Ovary (tissue), 7 donors: ENCODE measurements at regions not wholly inside any gene's neighbourhood (a gene's known extent, or its start where the extent isn't known, plus 50 kb on each side); places are given as distances from the start of the nearest gene placed in this dataset.

Source experiments
- DNase-seq, 5 donors: peaks; one replicate each; pipeline ENCODE4 v3.0.0-alpha.2; 2019 to 2020
- H3K27ac ChIP-seq, 2 donors: fragments of 200-600 bp; one replicate each; pipeline versions ENCODE4 v1.5.1 to v1.8.0; 2019 to 2022
- H3K27me3 ChIP-seq: fragments of 200-600 bp; one replicate; pipeline ENCODE4 v1.8.0; 2022
- H3K36me3 ChIP-seq: fragments of 200-600 bp; sonication (generic); one replicate; pipeline ENCODE4 v1.5.1; 2019
- H3K4me1 ChIP-seq: one replicate; pipeline ENCODE4 v1.8.1; 2013; ENCODE audit warnings: mild to moderate bottlenecking, moderate library complexity; ENCODE audit not compliant: insufficient read depth
- H3K4me3 ChIP-seq: fragments of 200-600 bp; sonication (generic); one replicate; pipeline ENCODE4 v1.5.1; 2017
- H3K9me3 ChIP-seq, 2 donors: fragments of 200-600 bp in 1 of 2; sonication (generic) in 1 of 2; one replicate each; pipeline versions ENCODE4 v1.5.1 to v1.8.1; 2013 to 2019; ENCODE audit warnings: mild to moderate bottlenecking in 1 of 2, moderate library complexity in 1 of 2
- EP300 ChIP-seq: sonication (generic); formaldehyde crosslinking; IDR thresholded peaks from one replicate; pipeline ENCODE4 v1.6.1; 2017; ENCODE audit warnings: antibody characterized with exemption
- POLR2A ChIP-seq: fragments of 450-650 bp; IDR thresholded peaks from one replicate; pipeline ENCODE4 v1.6.1; 2017; ENCODE audit warnings: antibody characterized with exemption, mild to moderate bottlenecking, moderate library complexity
- WGBS, 3 donors: extraction: QIAGEN DNeasy Blood & Tissue Kit in 1 of 3; methylation state at CpG; one replicate each; pipeline versions ENCODE4 v1.1.5 to v1.1.7; 2013 to 2017; 5-methylcytosine and 5-hydroxymethylcytosine counted together
- intact Hi-C, 4 donors: fragments of 100-400 bp; cut with DNase I; formaldehyde crosslinking; loops; one replicate each; pipeline versions ENCODE4 v1.11.0 to v1.15.1; 2022 to 2023
- TF ChIP-seq, protein P1 (sequence below), 3 donors: fragments of 450-650 bp in 2 of 3; fragments of 200-600 bp in 1 of 3; IDR thresholded peaks; one replicate each; pipeline versions ENCODE4 v1.5.1 to v1.8.0; 2016 to 2022; ENCODE audit warnings: antibody characterized with exemption in 3 of 3, mild to moderate bottlenecking in 1 of 3
- donor health status: DM: no; HTN: no; CAD: no; lungs with moderate emphysema.
- donor health status: DM: no; HTN: no; CAD: no.
- donor health status: Bipolar disorder and iron deficiency.
- donor health status: DM: no; HTN: no; CAD: no.
- donor health status: DM: yes; HTN: yes; CAD: no.

DNA sequence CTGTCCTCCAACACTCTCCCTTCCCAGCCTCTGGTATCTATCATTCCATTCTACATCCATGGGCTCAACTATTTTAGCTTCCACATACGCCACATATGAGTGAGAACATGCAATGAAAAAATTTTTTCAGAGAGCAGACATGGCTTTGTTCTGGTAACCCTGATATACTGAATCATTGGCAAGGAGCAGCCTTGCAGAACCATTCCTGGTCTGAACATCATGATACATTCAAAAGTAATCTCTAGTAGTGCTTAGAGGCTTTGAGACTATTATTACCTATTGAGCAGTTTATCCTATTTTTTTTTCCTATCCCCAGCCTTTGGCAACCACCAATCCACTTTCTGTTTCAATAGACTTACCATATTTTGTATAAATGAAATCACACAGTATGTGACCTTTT is 393.1 kb upstream of the KCNH7 start:
- no peak overlapping the region for H3K27ac ChIP-seq
- 91 to 97% (median 96%) methylated on average over 1 of the region's 1 CpG for WGBS, 3 donors
- intact Hi-C loops: no loop called here

DNA sequence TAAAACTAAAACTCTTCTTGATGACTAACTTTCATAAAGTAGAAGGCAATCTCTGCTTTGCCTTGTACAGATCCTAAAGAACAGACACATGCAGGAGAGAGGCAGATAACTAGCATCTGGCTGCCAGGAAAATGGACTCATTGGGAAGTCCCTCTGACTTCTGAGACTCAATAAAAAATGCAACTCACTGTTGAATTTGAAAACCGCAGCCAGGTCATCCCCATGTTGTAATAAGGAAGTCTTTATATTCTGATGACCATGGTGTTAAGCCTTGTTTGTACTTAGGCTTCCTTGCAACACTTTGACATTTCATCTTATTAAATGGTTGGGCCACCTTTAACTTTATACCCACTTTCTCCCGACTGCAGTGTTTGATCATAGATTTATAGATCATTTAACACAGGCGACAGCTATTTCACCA is 375.1 kb upstream of the KCNH7 start:
- no peak for DNase-seq
- no peaks in the 10 kb centered on the region for H3K9me3 ChIP-seq
- WGBS, 3 donors: 86 to 90% (median 87%) methylated on average over 3 of the region's 3 CpGs
- no peaks in the 10 kb centered on the region for H3K4me1 ChIP-seq
- H3K36me3 ChIP-seq: no peaks in the 10 kb centered on the region
- H3K27ac ChIP-seq: no peak overlapping the region
- H3K27me3 ChIP-seq: no peaks in the 10 kb centered on the region
- intact Hi-C loops: no loop called here
- no peak overlapping the region for H3K4me3 ChIP-seq
- TF ChIP-seq POLR2A (no peak), EP300 (no peak)
- TF ChIP-seq, protein P1, sequence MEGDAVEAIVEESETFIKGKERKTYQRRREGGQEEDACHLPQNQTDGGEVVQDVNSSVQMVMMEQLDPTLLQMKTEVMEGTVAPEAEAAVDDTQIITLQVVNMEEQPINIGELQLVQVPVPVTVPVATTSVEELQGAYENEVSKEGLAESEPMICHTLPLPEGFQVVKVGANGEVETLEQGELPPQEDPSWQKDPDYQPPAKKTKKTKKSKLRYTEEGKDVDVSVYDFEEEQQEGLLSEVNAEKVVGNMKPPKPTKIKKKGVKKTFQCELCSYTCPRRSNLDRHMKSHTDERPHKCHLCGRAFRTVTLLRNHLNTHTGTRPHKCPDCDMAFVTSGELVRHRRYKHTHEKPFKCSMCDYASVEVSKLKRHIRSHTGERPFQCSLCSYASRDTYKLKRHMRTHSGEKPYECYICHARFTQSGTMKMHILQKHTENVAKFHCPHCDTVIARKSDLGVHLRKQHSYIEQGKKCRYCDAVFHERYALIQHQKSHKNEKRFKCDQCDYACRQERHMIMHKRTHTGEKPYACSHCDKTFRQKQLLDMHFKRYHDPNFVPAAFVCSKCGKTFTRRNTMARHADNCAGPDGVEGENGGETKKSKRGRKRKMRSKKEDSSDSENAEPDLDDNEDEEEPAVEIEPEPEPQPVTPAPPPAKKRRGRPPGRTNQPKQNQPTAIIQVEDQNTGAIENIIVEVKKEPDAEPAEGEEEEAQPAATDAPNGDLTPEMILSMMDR (IDR thresholded peaks at IDR 0.05): no peak

More for the DNA sequence above, 393.1 kb upstream of the KCNH7 start:
- H3K4me1 ChIP-seq: no peaks in the 10 kb centered on the region
- H3K27me3 ChIP-seq: no peaks in the 10 kb centered on the region
- H3K4me3 ChIP-seq: no peak overlapping the region
- H3K9me3 ChIP-seq: no peaks in the 10 kb centered on the region
- DNase-seq: no peak
- TF ChIP-seq POLR2A: no peak
- no peak for TF ChIP-seq EP300
- TF ChIP-seq, protein P1 (IDR thresholded peaks at IDR 0.05): no peak
- H3K36me3 ChIP-seq: no peaks in the 10 kb centered on the region

DNA sequence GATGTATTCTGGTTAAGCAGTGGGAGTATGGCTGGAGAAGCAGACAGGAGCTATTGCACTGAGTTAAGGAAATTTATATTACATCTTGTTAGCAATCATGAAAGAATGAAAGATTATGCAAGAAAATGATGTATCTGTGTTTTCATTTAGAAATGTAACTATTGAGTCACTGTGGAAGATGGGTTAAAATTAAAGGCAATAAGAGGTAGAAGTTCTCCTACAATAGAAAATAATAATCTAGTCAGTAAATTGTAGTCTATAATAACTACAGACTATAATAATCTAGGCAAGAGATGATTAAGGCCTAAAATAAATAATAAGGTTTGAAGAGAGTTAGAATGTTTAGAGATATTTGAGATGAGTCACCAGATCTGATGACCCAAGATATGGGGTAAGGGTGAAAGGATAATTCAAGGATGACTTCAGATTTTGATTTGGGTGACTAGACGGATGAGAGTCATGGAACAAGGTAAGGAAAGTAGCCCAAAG is 371.9 kb upstream of the KCNH7 start:
- TF ChIP-seq POLR2A: no peak
- TF ChIP-seq, protein P1 (IDR thresholded peaks at IDR 0.05): no peak
- 86 to 96% (median 90%) methylated on average over 1 of the region's 1 CpG for WGBS, 3 donors
- intact Hi-C loops: no loop called here
- no peak overlapping the region for H3K27ac ChIP-seq
- H3K27me3 ChIP-seq: no peaks in the 10 kb centered on the region
- H3K9me3 ChIP-seq: no peaks in the 10 kb centered on the region
- no peak for DNase-seq
- H3K4me3 ChIP-seq: no peak overlapping the region
- H3K36me3 ChIP-seq: no peaks in the 10 kb centered on the region
- no peaks in the 10 kb centered on the region for H3K4me1 ChIP-seq

DNA sequence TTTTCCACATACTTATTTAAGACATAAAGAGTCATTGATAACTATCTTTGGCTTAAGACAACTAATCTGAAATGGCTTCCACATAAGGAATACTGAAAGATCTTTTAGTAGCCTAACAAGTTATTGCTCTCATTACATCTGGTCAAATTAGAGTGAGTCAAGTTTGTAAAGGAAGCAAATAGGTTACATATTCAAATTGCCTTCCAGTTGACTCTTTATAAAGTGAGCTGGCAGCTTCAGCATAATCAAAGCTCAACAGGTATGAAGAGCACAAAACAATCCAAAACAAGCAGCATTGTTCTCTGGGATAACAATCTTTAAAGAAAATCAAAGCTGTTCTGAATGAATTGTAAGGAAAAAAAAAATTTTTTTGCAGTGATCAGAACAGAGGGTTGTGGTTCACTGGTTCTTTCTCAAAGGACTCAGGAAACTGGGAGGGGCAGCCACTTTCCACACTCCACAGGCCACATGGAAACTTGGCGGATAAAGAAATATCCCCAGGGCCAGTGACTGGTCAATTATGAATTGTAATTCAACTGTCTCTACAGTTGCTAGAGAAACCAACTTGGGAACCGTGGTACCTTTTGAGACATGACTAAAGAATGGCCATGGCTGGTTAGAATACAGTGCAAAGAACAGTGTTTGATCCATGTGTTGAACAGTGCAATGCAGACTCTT is 369.3 kb upstream of the KCNH7 start:
- no peak for DNase-seq
- 88 to 94% (median 90%) methylated on average over 2 of the region's 2 CpGs for WGBS, 3 donors
- Histone ChIP-seq H3K36me3 (no peaks in the 10 kb centered on the region), H3K27ac (no peak overlapping the region), H3K4me1 (no peaks in the 10 kb centered on the region), H3K9me3 (no peaks in the 10 kb centered on the region), H3K4me3 (no peak overlapping the region), H3K27me3 (no peaks in the 10 kb centered on the region)
- intact Hi-C loops: no loop called here
- TF ChIP-seq POLR2A (no peak), EP300 (no peak)
- TF ChIP-seq, protein P1 (IDR thresholded peaks at IDR 0.05): no peak
